Prostate gland (tissue), 2 donors: ENCODE measurements at regions not wholly inside any gene's neighbourhood (a gene's known extent, or its start where the extent isn't known, plus 50 kb on each side); places are given as distances from the start of the nearest gene placed in this dataset.

ENCODE experiments used
- DNase-seq: peaks from one replicate; pipeline ENCODE4 v3.0.0-alpha.2; 2019; ENCODE audit warnings: low spot score
- H3K27ac ChIP-seq, 2 donors: fragments of 200-600 bp; sonication (generic); 2 replicates each; pipeline ENCODE4 v1.5.1; 2017 to 2019
- H3K27me3 ChIP-seq: fragments of 200-600 bp; sonication (generic); replicated peaks from 2 replicates; pipeline ENCODE4 v1.5.1; 2019; ENCODE audit not compliant: insufficient read depth
- H3K36me3 ChIP-seq, 2 donors: fragments of 200-600 bp; sonication (generic); 1 replicate in 1 of 2; 2 replicates in 1 of 2; pipeline versions ENCODE4 v1.5.1 to v1.8.1; 2017 to 2019
- H3K4me1 ChIP-seq: fragments of 200-600 bp; sonication (generic); replicated peaks from 2 replicates; pipeline ENCODE4 v1.5.1; 2019
- H3K4me3 ChIP-seq, 2 donors: fragments of 200-600 bp; sonication (generic); 2 replicates each; pipeline ENCODE4 v1.5.1; 2017 to 2019
- H3K9me3 ChIP-seq: fragments of 200-600 bp; sonication (generic); 2 replicates; pipeline ENCODE4 v1.5.1; 2017
- POLR2A ChIP-seq: fragments of 450-650 bp; IDR thresholded peaks from one replicate; pipeline ENCODE4 v1.6.1; 2016; ENCODE audit warnings: antibody characterized with exemption, mild to moderate bottlenecking
- POLR2AphosphoS5 ChIP-seq: sonication (generic); formaldehyde crosslinking; IDR thresholded peaks from one replicate; pipeline ENCODE4 v1.6.1; 2017; ENCODE audit warnings: antibody characterized with exemption
- WGBS: methylation state at CpG from one replicate; pipeline ENCODE4 v1.1.5; 2018; 5-methylcytosine and 5-hydroxymethylcytosine counted together
- intact Hi-C: fragments of 100-400 bp; cut with DNase I; formaldehyde crosslinking; loops from one replicate; pipeline ENCODE4 v1.14.2; 2022
- TF ChIP-seq, protein P1 (sequence below), 4 experiments: fragments of 200-600 bp in 2 of 4; fragments of 450-650 bp in 2 of 4; sonication (generic) in 2 of 4; IDR thresholded peaks; 1 replicate in 3 of 4; 2 replicates in 1 of 4; pipeline ENCODE4 v1.5.1; 2016 to 2019; ENCODE audit warnings: antibody characterized with exemption in 4 of 4, mild to moderate bottlenecking in 2 of 4, moderate library complexity in 2 of 4

DNA sequence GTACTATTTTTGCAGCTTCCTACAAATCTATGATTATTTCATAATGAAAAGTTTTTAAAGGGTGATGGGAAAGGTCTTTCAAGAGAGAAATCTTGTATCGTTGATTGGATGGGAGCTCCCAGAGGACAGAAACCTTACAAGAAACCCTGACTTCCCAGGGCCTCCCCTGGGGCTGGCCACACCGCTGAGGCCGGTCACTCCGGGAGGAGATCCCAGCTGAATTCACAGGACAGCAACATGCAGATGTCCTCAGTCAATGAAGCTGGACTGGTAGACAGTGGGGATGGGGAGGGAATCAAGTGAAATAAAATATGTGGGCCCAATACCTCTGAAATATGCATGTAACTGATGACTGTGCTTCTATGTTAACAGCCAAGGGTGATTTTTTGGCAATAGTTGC is 135.6 kb downstream of the TFCP2L1 start:
- H3K27ac ChIP-seq = no peak overlapping the region
- DNase-seq = no peak
- H3K4me1 ChIP-seq = no peaks in the 10 kb centered on the region
- H3K36me3 ChIP-seq = no peaks in the 10 kb centered on the region
- no peaks in the 10 kb centered on the region for H3K9me3 ChIP-seq
- TF ChIP-seq POLR2AphosphoS5 = no peak
- TF ChIP-seq, protein P1, sequence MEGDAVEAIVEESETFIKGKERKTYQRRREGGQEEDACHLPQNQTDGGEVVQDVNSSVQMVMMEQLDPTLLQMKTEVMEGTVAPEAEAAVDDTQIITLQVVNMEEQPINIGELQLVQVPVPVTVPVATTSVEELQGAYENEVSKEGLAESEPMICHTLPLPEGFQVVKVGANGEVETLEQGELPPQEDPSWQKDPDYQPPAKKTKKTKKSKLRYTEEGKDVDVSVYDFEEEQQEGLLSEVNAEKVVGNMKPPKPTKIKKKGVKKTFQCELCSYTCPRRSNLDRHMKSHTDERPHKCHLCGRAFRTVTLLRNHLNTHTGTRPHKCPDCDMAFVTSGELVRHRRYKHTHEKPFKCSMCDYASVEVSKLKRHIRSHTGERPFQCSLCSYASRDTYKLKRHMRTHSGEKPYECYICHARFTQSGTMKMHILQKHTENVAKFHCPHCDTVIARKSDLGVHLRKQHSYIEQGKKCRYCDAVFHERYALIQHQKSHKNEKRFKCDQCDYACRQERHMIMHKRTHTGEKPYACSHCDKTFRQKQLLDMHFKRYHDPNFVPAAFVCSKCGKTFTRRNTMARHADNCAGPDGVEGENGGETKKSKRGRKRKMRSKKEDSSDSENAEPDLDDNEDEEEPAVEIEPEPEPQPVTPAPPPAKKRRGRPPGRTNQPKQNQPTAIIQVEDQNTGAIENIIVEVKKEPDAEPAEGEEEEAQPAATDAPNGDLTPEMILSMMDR (IDR thresholded peaks at IDR 0.05) = no peak
- 84% methylated on average over 4 of the region's 4 CpGs for WGBS
- intact Hi-C loops = no loop called here
- no peaks in the 10 kb centered on the region for H3K27me3 ChIP-seq
- H3K4me3 ChIP-seq = no peak overlapping the region

DNA sequence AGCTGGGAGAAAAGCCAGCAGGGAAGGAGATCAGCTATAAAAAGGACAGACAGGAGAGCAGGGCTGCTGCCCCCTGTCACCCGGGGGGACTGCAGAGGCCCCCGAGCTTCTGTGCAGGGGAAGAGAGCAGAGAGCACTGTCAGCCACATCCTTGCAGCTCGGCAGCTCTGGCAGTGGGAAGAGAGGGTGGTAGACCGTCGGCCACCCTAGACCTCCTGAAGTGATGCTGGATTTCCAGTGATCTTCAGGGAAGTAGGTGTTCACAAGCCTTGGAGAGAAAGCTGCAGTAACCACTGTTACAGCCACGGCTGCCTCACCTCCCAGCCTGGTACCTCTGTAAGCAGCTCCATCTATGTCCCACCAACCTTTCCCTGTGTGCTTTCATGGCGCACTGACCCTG is 134.9 kb downstream of the TFCP2L1 start:
- H3K4me1 ChIP-seq = peaks cover under 1% of the 10 kb centered on the region
- 88% methylated on average over 7 of the region's 7 CpGs for WGBS
- TF ChIP-seq POLR2A (no peak), POLR2AphosphoS5 (no peak)
- TF ChIP-seq, protein P1 (IDR thresholded peaks at IDR 0.05) = no peak
- H3K27me3 ChIP-seq = no peaks in the 10 kb centered on the region
- H3K36me3 ChIP-seq = no peaks in the 10 kb centered on the region
- no peak overlapping the region for H3K27ac ChIP-seq
- H3K4me3 ChIP-seq = no peak overlapping the region
- intact Hi-C loops = no loop called here
- H3K9me3 ChIP-seq = no peaks in the 10 kb centered on the region
- DNase-seq = no peak

- intact Hi-C loops = no loop called here
- Histone ChIP-seq H3K4me3 (no peak overlapping the region), H3K27ac (no peak overlapping the region), H3K36me3 (no peaks in the 10 kb centered on the region), H3K4me1 (peaks cover 2% of the 10 kb centered on the region), H3K27me3 (no peaks in the 10 kb centered on the region), H3K9me3 (no peaks in the 10 kb centered on the region)
- TF ChIP-seq POLR2A = no peak
- WGBS = 82% methylated on average over 4 of the region's 4 CpGs
- no peak for DNase-seq
Observed at GRCh38 chr2:121150713-121151112, 134.3 kb downstream of the TFCP2L1 start.

DNA sequence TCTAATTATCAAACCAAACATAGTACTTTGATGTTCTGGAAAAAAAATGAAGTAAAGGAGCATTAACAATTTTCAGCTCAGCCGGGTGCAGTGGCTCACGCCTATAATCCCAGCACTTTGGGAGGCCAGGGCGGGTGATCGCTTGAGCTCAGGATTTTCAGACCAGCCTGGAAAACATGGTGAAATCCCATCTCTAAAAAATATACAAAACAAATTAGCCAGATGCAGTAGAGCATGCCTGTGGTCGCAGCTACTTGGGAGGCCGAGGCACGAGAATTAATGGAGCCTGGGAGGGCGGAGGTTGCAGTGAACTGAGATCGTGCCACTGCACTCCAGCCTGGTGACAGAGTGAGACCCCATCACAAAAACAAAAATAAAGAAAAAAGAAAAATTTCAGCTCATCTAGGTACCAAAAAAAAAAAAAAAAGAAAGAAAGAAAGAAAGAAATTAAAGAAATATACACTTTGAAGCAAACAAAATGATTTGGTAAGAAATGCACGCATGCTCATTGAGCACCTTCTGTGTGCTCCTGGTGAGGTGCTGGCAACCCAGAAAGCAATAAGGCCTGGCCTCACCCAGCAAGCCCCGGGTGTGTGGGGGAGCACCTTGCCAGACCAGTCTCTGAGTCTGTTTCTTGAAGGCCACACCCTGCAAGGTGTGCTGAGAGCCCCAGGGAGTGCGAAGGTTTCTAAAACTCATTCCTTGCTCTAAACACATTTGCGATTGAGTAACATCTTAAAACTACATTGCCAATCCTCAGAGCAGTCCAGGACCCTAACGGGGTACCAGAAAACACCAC is 133.5 kb downstream of the TFCP2L1 start:
- intact Hi-C loops = no loop called here
- TF ChIP-seq POLR2AphosphoS5 (peak; percentile 63), POLR2A (no peak)
- TF ChIP-seq, protein P1 (IDR thresholded peaks at IDR 0.05) = no peak
- H3K27ac ChIP-seq = no peak overlapping the region
- H3K36me3 ChIP-seq = no peaks in the 10 kb centered on the region
- DNase-seq = peak; percentile 84
- H3K4me1 ChIP-seq = peaks cover 2% of the 10 kb centered on the region
- no peaks in the 10 kb centered on the region for H3K9me3 ChIP-seq
- H3K4me3 ChIP-seq = no peak overlapping the region
- 81% methylated on average over 14 of the region's 14 CpGs for whole genome bisulfite sequencing
- H3K27me3 ChIP-seq = no peaks in the 10 kb centered on the region

DNA sequence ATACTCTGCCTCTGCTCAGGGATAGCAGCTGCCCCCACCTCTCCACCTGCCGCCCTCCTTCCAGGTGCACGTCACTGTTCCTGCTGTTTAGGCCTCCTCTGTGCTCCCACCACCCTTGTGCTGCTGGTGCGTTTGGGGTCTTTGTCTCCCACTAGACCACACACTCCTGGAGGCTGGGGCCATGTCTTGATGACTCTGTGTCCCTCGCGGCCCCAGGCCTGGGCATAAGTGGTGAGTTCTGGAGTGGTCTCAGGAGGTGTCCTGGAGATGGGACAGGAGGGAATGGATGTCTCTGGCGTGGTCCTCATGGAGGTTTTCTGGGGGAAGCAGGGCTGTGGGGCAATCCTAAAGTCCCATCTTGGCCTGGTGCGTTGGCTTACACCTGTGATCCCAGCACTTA is 132.1 kb downstream of the TFCP2L1 start:
- no peak for DNase-seq
- H3K27ac ChIP-seq = no peak overlapping the region
- peaks cover 2% of the 10 kb centered on the region for H3K4me1 ChIP-seq
- WGBS = 93% methylated on average over 7 of the region's 7 CpGs
- intact Hi-C loops = no loop called here
- H3K4me3 ChIP-seq = no peak overlapping the region
- no peaks in the 10 kb centered on the region for H3K36me3 ChIP-seq
- no peaks in the 10 kb centered on the region for H3K27me3 ChIP-seq
- H3K9me3 ChIP-seq = no peaks in the 10 kb centered on the region
- TF ChIP-seq POLR2A (no peak), POLR2AphosphoS5 (no peak)
- TF ChIP-seq, protein P1 (IDR thresholded peaks at IDR 0.05) = no peak
